ENCODE measurements at regions not wholly inside any gene's neighbourhood (a gene's known extent, or its start where the extent isn't known, plus 50 kb on each side); places are given as distances from the start of the nearest gene placed in this dataset.
"Not testable (repeated sequence)": the region's sequence is repeated elsewhere in the genome, so short reads cannot be mapped to it uniquely, and the experiment has no call there.

- no peak for DNase-seq (ENCODE audit: low read depth in 3 of 3)
Observed at GRCh38 chr7:106562711-106563366, 98.1 kb downstream of the CCDC71L start.

GRCh38 chr7:106561666-106562411, 99.1 kb downstream of the CCDC71L start:
- DNase-seq (ENCODE audit: low read depth in 3 of 3): no peak

- DNase-seq (ENCODE audit: low read depth in 3 of 3): no peak
Observed at GRCh38 chr7:106561151-106561550, 99.8 kb downstream of the CCDC71L start.

- DNase-seq (ENCODE audit: low read depth in 3 of 3): no peak
Observed at GRCh38 chr7:106560482-106560881, 100.5 kb downstream of the CCDC71L start.

GRCh38 chr7:106556244-106556643, 104.7 kb downstream of the CCDC71L start:
- DNase-seq (ENCODE audit: low read depth in 3 of 3): not testable (repeated sequence)

GRCh38 chr7:106554623-106555022, 106.3 kb downstream of the CCDC71L start:
- DNase-seq (ENCODE audit: low read depth in 3 of 3): not testable (repeated sequence)

GRCh38 chr7:106553446-106553836, 107.5 kb downstream of the CCDC71L start:
- no peak for DNase-seq (ENCODE audit: low read depth in 3 of 3)

- DNase-seq (ENCODE audit: low read depth in 3 of 3): no peak
Observed at GRCh38 chr7:106552645-106553445, 108.1 kb downstream of the CCDC71L start.

- DNase-seq (ENCODE audit: low read depth in 3 of 3): no peak
Observed at GRCh38 chr7:106551936-106552335, 109.0 kb downstream of the CCDC71L start.

- no peak for DNase-seq (ENCODE audit: low read depth in 3 of 3)
Observed at GRCh38 chr7:106548491-106548890, 112.5 kb downstream of the CCDC71L start.

- no peak for DNase-seq (ENCODE audit: low read depth in 3 of 3)
Observed at GRCh38 chr7:106545275-106545674, 115.7 kb downstream of the CCDC71L start.

- no peak for DNase-seq (ENCODE audit: low read depth in 3 of 3)
Observed at GRCh38 chr7:106543221-106543757, 117.7 kb downstream of the CCDC71L start.

- DNase-seq (ENCODE audit: low read depth in 3 of 3): peak; percentile 3 to 36 (median 25)
Observed at GRCh38 chr7:106542550-106543220, 118.3 kb downstream of the CCDC71L start.

- no peak for DNase-seq (ENCODE audit: low read depth in 3 of 3)
Observed at GRCh38 chr7:106538638-106539037, 122.3 kb downstream of the CCDC71L start.

GRCh38 chr7:106537119-106537518, 123.8 kb downstream of the CCDC71L start:
- no peak for DNase-seq (ENCODE audit: low read depth in 3 of 3)

GRCh38 chr7:106536079-106536478, 124.9 kb downstream of the CCDC71L start:
- no peak for DNase-seq (ENCODE audit: low read depth in 3 of 3)

GRCh38 chr7:106535234-106535932, 125.6 kb downstream of the CCDC71L start:
- DNase-seq (ENCODE audit: low read depth in 3 of 3): no peak

GRCh38 chr7:106534271-106534846, 126.6 kb downstream of the CCDC71L start:
- no peak for DNase-seq (ENCODE audit: low read depth in 3 of 3)

- DNase-seq (ENCODE audit: low read depth in 3 of 3): not testable (repeated sequence)
Observed at GRCh38 chr7:106530183-106530582, 130.8 kb downstream of the CCDC71L start.

GRCh38 chr7:106526617-106527016, 134.3 kb downstream of the CCDC71L start:
- not testable (repeated sequence) for DNase-seq (ENCODE audit: low read depth in 3 of 3)

GRCh38 chr7:106524690-106525059, 136.3 kb downstream of the CCDC71L start:
- DNase-seq (ENCODE audit: low read depth in 3 of 3): no peak
